Right cardiac atrium (tissue), 5 donors: ENCODE measurements at regions not wholly inside any gene's neighbourhood (a gene's known extent, or its start where the extent isn't known, plus 50 kb on each side); places are given as distances from the start of the nearest gene placed in this dataset.

Experiments used
- ATAC-seq, 2 donors: fragments of 200-7000 bp; cut with Tn5 transposase; one replicate each; pipeline versions ENCODE4 v1.8.0 to v1.9.1; 2020; ENCODE audit warnings: moderate library complexity in 2 of 2, mild to moderate bottlenecking in 1 of 2
- DNase-seq, 3 donors: peaks; one replicate each; pipeline ENCODE4 v3.0.0-alpha.2; 2020
- H3K27ac ChIP-seq: one replicate; pipeline ENCODE4 v1.5.1; 2013; ENCODE audit warnings: mild to moderate bottlenecking, low read length, control low read depth, moderate library complexity
- H3K27me3 ChIP-seq: one replicate; pipeline ENCODE4 v1.6.1; 2013; ENCODE audit not compliant: control insufficient read depth, insufficient read depth
- H3K4me1 ChIP-seq: one replicate; pipeline ENCODE4 v1.6.1; 2013; ENCODE audit warnings: low read length; ENCODE audit not compliant: control insufficient read depth, insufficient read depth
- H3K4me3 ChIP-seq: one replicate; pipeline ENCODE4 v1.5.1; 2013; ENCODE audit warnings: low read length, control low read depth
- H3K9me3 ChIP-seq: one replicate; pipeline ENCODE4 v1.6.1; 2013; ENCODE audit warnings: low read length; ENCODE audit not compliant: control insufficient read depth
- WGBS: extraction: QIAGEN DNeasy Blood & Tissue Kit; methylation state at CpG from one replicate; pipeline ENCODE4 v1.1.7; 2013; 5-methylcytosine and 5-hydroxymethylcytosine counted together
- intact Hi-C, 4 donors: fragments of 100-400 bp; cut with DNase I; formaldehyde crosslinking; loops; one replicate each; pipeline versions ENCODE4 v1.11.0 to v1.14.0; 2022 to 2023
- donor health status: healthy with polysubstance abuse.
- donor health status: DM: no; HTN: yes; CAD: no.
- donor health status: DM: no; HTN: no; CAD: no.
- donor health status: DM: no; HTN: yes; CAD: no; lungs with severe emphysema.
- donor health status: DM: yes; HTN: yes; CAD: no.

- intact Hi-C loops = no loop called here
- Histone ChIP-seq H3K9me3 (no peaks in the 10 kb centered on the region), H3K27ac (no peak overlapping the region), H3K4me3 (no peak overlapping the region), H3K4me1 (no peaks in the 10 kb centered on the region), H3K27me3 (no peaks in the 10 kb centered on the region)
- DNase-seq (peak in 1 of 3 donors; percentile 18), ATAC-seq (no peak)
- WGBS = 56% methylated on average over 3 of the region's 3 CpGs
Measured at GRCh38 chr4:111773858-111774257, 371.4 kb upstream of the FAM241A start.

- DNase-seq (no peak), ATAC-seq (no peak)
- intact Hi-C loops = no loop called here
- H3K27ac ChIP-seq = no peak overlapping the region
- WGBS = 50% methylated on average over 4 of the region's 4 CpGs
- H3K4me3 ChIP-seq = no peak overlapping the region
- no peaks in the 10 kb centered on the region for H3K9me3 ChIP-seq
- no peaks in the 10 kb centered on the region for H3K27me3 ChIP-seq
- no peaks in the 10 kb centered on the region for H3K4me1 ChIP-seq
Measured at GRCh38 chr4:111775556-111776297, 369.5 kb upstream of the FAM241A start.

DNA sequence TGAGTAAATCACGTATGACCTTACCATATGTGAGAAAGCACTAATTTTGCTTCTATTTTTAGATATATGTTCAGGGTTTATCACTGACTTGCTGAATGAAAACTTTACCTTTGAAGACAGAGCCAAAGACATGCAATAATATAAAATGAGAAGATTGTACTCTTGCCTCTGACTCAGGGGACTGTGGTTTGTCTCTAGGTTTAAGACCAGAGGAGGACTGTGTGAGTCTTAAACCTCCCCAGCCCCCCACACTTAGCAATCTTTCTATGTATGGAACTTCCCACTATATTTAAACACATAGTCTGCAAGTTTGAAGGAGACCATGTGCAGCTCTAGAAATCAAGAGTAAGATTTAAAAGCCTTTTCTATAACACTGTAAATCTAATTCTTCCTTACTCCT is 368.7 kb upstream of the FAM241A start:
- Histone ChIP-seq H3K27ac (no peak overlapping the region), H3K9me3 (no peaks in the 10 kb centered on the region), H3K27me3 (no peaks in the 10 kb centered on the region), H3K4me3 (no peak overlapping the region), H3K4me1 (no peaks in the 10 kb centered on the region)
- ATAC-seq (no peak), DNase-seq (no peak)
- 32% methylated on average over 1 of the region's 1 CpG for WGBS
- intact Hi-C loops = no loop called here

- H3K27ac ChIP-seq = no peak overlapping the region
- no peak for ATAC-seq
- H3K4me1 ChIP-seq = no peaks in the 10 kb centered on the region
- intact Hi-C loops = no loop called here
- no peak overlapping the region for H3K4me3 ChIP-seq
- no peak for DNase-seq
- no peaks in the 10 kb centered on the region for H3K9me3 ChIP-seq
- 75% methylated on average over 1 of the region's 1 CpG for WGBS
- no peaks in the 10 kb centered on the region for H3K27me3 ChIP-seq
Measured at GRCh38 chr4:111778543-111778942, 366.7 kb upstream of the FAM241A start.

GRCh38 chr4:111780965-111781364 is 364.3 kb upstream of the FAM241A start:
- DNase-seq (no peak), ATAC-seq (no peak)
- 85% methylated on average over 2 of the region's 2 CpGs for WGBS
- no peak overlapping the region for H3K27ac ChIP-seq
- H3K27me3 ChIP-seq = no peaks in the 10 kb centered on the region
- intact Hi-C loops = no loop called here
- no peaks in the 10 kb centered on the region for H3K9me3 ChIP-seq
- H3K4me1 ChIP-seq = no peaks in the 10 kb centered on the region
- H3K4me3 ChIP-seq = no peak overlapping the region

GRCh38 chr4:111781611-111782010 is 363.6 kb upstream of the FAM241A start:
- Histone ChIP-seq H3K4me3 (no peak overlapping the region), H3K27me3 (peaks cover 1% of the 10 kb centered on the region), H3K27ac (no peak overlapping the region), H3K9me3 (no peaks in the 10 kb centered on the region), H3K4me1 (no peaks in the 10 kb centered on the region)
- ATAC-seq (no peak), DNase-seq (no peak)
- intact Hi-C loops = no loop called here
- 74% methylated on average over 5 of the region's 5 CpGs for WGBS

DNA sequence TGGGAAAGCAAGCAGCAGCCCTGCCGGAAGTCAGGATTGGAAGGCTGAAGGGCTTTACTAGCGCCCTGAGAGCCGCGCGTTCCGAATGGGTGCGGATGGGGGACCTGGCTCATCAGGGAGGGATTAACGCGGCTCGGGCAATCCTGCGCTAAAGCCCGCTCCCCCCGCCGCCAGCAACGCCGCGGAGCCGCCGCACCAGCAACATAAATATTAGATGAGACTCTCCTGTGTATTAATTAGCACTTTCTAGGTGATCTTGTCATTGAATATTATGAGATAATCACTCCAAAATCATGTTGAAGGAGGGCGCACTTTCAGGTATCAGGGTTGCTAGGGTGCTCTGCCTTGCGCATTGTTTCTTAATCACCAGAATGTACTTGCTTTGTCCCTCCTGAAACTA is 357.2 kb upstream of the FAM241A start:
- H3K9me3 ChIP-seq = no peaks in the 10 kb centered on the region
- intact Hi-C loops = no loop called here
- H3K27ac ChIP-seq = no peak overlapping the region
- H3K4me1 ChIP-seq = no peaks in the 10 kb centered on the region
- no peak for DNase-seq
- peaks cover 2% of the 10 kb centered on the region for H3K27me3 ChIP-seq
- H3K4me3 ChIP-seq = no peak overlapping the region
- ATAC-seq = no peak
- 20% methylated on average over 21 of the region's 21 CpGs for WGBS

GRCh38 chr4:111789901-111790640 is 355.2 kb upstream of the FAM241A start:
- no peaks in the 10 kb centered on the region for H3K9me3 ChIP-seq
- no peak overlapping the region for H3K4me3 ChIP-seq
- no peak overlapping the region for H3K27ac ChIP-seq
- intact Hi-C loops = no loop called here
- no peaks in the 10 kb centered on the region for H3K4me1 ChIP-seq
- ATAC-seq = no peak
- no peak for DNase-seq
- peaks cover 2% of the 10 kb centered on the region for H3K27me3 ChIP-seq
- 91% methylated on average over 5 of the region's 5 CpGs for WGBS

DNA sequence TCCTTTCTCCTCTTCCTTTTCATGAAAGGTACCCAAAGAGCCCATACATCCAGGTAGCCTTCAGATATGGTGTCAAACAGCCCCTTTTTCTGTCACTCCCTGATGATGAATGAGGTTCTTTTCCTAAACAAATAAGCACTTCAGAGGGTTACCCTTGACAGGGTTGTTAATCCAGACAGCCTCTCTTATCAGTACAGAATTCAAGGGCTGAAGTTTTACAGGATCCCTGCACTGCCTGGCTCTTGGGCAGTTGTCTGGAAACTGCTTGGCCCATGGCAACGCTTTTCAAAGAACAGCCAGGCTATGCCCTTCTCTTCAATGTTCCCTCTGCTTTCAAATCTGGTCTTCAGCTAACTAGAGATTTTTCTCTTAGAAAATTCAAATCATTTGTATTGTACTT is 352.6 kb upstream of the FAM241A start:
- Histone ChIP-seq H3K9me3 (no peaks in the 10 kb centered on the region), H3K27me3 (no peaks in the 10 kb centered on the region), H3K27ac (no peak overlapping the region), H3K4me3 (no peak overlapping the region), H3K4me1 (no peaks in the 10 kb centered on the region)
- intact Hi-C loops = no loop called here
- peak in 1 of 2 donors; percentile 45 for ATAC-seq
- no peak for DNase-seq
- 17% methylated on average over 1 of the region's 1 CpG for WGBS

GRCh38 chr4:111793433-111794091 is 351.7 kb upstream of the FAM241A start:
- 54% methylated on average over 2 of the region's 2 CpGs for WGBS
- ATAC-seq = no peak
- H3K4me1 ChIP-seq = no peaks in the 10 kb centered on the region
- intact Hi-C loops = no loop called here
- H3K9me3 ChIP-seq = no peaks in the 10 kb centered on the region
- DNase-seq = no peak
- no peak overlapping the region for H3K27ac ChIP-seq
- no peak overlapping the region for H3K4me3 ChIP-seq
- H3K27me3 ChIP-seq = no peaks in the 10 kb centered on the region

DNA sequence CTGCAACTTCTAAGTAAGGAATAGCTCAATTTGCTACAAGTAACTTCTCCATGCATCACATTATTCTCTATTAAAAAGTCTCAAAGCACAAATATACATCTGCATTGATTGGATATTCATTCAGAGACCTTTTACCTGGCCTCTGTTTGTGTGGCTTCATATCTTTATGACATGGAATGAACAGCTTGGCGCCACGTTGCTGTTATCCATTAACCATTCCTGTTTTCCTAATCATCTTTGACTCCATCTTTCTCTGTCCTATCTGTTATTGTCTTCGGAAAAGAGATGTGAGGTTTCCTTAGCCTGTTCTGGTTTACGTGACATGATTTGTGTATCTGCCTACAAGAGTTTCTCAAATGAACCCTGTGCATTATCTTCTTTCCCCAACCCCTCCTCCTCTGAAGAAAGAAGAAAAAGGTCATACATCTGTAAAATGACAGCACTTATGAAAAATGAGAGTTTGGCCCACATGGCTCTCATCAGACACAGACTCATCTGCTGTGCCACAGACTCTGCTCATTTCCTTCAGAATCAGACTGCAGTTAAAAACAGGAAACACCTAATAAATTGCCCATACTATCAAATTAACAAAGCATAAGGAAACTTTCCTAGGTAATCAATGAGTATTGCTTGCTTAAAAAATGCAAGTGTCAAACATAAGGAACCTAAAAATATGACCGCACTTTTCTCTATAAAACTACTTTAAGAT is 347.6 kb upstream of the FAM241A start:
- DNase-seq (no peak), ATAC-seq (no peak)
- Histone ChIP-seq H3K4me1 (no peaks in the 10 kb centered on the region), H3K4me3 (no peak overlapping the region), H3K27me3 (no peaks in the 10 kb centered on the region), H3K9me3 (no peaks in the 10 kb centered on the region), H3K27ac (no peak overlapping the region)
- intact Hi-C loops = no loop called here
- WGBS = 58% methylated on average over 5 of the region's 5 CpGs
